GM21360 (cell line): ENCODE measurements at regions not wholly inside any gene's neighbourhood (a gene's known extent, or its start where the extent isn't known, plus 50 kb on each side); places are given as distances from the start of the nearest gene placed in this dataset.

Source experiments
- ATAC-seq: cut with Tn5 transposase; IDR thresholded peaks from one replicate; pipeline ENCODE4 v1.9.1; 2021; ENCODE audit warnings: mild to moderate bottlenecking, moderate library complexity; ENCODE audit not compliant: unreplicated experiment

DNA sequence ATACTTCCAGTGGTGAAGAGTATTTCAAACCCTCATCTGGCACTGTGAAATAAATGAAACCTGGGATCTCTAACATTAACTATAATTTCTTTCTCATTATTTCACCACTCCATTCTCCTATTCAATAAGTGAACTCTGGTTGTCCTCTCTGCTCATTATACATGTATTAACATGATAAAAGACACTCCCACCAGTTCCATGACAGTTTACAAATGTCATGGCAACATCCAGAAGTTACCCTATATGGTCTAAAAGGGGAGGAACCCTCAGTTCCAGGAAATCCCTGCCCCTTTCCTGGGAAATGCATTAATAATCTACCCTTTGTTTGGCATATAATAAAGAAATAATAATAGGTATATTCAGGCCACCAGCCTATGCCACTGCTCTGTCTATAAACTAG is 62.7 kb upstream of the BRINP3 start:
- no peak for ATAC-seq

GRCh38 chr1:190551638-190552037 is 74.0 kb upstream of the BRINP3 start:
- no peak for ATAC-seq

DNA sequence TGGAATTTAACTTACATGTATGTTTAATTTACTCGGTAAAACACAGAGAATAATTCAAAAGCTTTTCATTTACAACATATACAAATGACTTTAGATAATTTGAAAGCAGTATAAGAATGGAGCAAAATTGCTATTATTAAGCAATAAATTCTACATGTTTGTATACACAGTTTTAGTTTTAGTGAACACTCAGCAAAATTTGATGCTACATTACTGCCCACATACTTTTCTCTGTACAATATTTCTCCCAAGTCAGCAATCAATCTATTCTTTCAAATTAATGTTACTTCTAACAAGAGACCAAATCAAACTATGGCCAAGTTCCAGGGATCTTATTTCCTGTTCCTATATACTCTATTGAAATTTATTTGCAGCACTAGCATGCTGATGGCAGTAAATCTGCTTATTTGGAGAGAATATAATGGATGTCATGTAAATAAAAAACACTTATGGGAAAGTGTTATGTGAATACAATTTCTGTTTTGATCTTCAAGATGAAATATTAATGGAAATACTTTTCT is 82.6 kb upstream of the BRINP3 start:
- ATAC-seq, result no peak

DNA sequence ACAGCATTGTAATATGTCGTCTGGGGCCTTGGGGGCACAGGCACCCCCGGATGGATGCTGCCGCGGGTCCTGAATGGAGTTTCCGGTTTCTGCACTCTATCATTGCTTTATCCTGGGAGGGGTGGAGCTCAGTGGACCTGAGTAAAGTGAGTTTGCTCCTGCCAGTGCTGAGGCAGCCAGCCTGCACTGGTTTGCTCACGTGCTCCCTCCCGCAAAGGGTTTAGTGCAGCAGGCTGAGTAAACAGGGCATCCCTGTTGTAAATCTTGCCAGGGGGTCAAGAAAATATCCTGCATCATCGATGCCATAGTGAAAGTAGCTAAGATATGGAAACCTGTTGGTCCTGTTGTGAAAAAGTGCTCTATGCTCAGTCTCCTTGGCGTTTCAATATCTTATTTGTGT is 85.6 kb upstream of the BRINP3 start:
- no peak for ATAC-seq

- ATAC-seq, result no peak
These were observed 86.5 kb upstream of the BRINP3 start for GRCh38 chr1:190564117-190564516.

DNA sequence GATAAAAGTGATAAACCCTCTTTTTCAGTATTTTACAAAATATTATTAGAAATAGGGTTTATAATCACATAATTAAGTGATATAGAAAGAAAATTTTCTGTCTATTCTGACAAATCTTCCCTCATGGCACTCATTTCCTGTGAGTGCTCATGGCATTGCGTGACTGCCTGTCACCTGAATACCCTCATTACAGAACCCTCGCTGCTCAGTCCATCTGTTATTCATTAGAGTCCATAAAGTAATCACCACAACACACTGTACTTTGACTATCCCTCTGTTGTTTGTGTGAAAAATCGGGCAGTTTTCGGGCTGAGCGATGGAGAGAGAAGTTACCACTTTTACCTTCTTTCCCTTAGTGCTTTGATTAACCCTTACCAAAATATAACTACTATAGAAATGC is 100.4 kb upstream of the BRINP3 start:
- no peak for ATAC-seq

- ATAC-seq, result no peak
These were observed 100.9 kb upstream of the BRINP3 start for GRCh38 chr1:190578526-190578925.

- no peak for ATAC-seq
These were observed 102.0 kb upstream of the BRINP3 start for GRCh38 chr1:190579552-190580193.

- no peak for ATAC-seq
These were observed 106.2 kb upstream of the BRINP3 start for GRCh38 chr1:190583862-190584261.

GRCh38 chr1:190588424-190588823 is 110.8 kb upstream of the BRINP3 start:
- ATAC-seq, result no peak

DNA sequence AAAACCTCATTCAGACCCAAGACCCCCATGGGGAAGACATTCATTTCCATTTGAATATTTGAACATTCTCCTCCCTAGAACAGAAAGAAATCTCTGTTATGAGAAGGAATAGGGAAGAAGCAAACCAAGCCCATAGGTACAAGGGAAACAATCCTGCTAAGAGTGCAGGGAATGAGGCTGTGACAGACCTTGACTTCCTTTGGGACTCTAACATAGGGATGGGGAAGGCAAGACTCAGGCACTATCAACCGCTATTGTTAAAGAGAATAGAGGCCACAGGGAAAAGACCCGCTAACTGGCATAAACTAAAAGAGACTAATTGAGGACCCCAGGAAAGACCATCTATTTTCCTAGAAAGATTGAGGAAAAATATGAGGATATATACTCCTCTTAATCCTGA is 117.8 kb upstream of the BRINP3 start:
- no peak for ATAC-seq

DNA sequence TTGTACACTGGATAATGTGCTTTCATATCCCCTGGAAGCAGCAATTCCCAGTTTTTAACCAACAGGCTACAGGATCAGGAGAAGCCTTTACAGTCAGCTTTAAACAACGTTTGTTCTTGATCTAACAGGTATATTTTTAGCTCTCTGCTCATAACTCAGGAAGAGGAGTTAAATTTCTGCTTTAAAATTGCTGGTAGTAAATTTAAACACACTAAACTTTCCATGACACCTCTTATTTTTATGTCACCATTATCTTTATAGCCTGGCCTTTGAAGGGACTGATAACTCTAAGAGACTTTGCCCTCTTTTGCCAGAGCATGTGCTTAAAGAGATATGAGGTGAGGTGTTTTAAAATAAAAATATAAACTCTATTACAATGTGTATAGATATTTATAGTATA is 119.6 kb upstream of the BRINP3 start:
- ATAC-seq, result no peak

DNA sequence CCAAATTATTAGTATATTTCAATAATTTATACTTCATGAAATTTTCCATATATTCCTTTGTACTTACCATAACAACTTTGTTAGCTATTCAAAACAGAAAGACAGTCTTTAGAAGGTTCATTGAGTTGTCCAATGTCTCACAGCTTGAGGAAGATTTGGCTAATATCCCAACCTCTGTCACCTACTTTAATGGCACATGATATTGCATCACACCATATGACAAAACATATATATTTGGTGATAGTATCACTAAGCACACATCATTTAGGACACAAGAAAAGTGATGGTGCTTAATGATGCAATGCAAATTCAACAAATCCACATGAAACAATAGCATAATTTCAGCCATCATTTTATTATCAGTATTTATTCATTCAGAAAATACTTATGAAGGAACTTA is 122.0 kb upstream of the BRINP3 start:
- no peak for ATAC-seq

DNA sequence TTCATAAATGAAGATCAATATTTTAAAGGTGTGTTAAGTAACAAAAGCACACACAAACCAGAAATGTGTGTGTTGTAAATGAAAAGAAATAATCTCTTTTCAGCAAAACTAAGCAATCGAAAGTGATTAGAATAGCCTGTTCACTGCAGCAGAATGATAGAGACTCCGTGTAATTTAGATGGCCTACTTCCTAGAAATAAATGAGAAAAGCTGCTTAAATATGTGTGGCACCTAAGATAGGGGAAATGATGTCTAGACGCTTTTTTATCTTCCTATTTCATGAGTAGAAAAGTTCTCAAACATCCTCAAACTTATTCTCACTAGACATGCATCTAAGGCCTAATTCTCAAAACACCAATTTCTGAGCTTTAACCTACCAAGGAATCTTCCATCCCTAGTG is 124.7 kb upstream of the BRINP3 start:
- ATAC-seq, result no peak

DNA sequence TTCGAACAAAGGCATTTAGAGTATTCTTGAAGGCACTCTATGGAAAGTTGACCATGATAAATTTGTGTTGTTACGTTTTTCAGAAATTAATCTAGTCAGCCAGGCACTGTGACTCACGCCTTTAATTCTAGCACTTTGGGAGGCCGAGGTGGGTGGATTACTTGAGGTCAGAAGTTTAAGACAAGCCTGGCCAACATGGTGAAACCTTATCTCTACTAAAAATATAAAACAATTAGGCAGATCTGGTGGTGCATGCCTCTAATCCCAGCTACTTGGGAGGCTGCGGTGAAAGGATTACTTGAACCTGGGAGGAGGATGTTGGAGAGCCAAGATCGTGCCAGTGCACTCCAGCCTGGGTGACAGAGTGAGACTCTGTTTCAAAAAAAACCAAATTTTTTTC is 130.6 kb upstream of the BRINP3 start:
- no peak for ATAC-seq

DNA sequence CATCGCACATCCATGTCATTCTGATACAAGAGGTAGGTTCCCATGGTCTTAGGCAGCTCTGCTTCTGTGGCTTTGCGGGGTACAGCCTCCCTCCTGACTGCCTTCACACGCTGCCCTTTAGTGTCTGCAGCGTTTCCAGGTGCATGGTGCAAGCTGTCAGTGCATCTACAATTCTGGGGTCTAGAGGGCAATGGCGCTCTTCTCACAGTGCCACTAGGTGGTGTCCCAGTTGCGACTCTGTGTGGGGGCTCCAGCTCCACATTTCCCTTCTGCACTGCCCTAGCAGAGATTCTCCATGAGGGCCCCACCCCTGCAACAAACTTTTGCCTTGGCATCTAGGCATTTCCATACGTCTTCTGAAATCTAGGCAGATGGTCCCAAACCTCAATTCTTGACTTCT is 138.2 kb upstream of the BRINP3 start:
- no peak for ATAC-seq

- ATAC-seq, result no peak
These were observed 138.6 kb upstream of the BRINP3 start for GRCh38 chr1:190616235-190616634.

DNA sequence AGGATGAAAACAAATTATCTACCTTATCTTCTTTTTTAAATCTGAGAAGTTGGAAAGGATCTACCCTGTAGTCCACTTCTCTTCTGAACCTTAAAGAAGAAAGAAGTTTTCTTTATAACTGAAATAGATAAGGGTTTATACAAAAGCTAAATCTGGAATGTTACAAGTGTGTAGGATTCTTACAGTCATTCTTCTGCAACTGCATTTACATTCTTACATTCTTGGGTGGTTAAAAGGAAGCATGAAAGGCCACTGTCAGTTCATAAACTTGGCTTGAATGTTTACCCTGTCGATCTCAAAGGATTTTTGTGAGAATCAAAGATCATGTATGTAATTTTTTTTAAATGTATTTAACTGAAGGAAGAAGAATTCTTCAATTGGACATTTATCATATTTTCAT is 142.1 kb upstream of the BRINP3 start:
- ATAC-seq, result no peak

DNA sequence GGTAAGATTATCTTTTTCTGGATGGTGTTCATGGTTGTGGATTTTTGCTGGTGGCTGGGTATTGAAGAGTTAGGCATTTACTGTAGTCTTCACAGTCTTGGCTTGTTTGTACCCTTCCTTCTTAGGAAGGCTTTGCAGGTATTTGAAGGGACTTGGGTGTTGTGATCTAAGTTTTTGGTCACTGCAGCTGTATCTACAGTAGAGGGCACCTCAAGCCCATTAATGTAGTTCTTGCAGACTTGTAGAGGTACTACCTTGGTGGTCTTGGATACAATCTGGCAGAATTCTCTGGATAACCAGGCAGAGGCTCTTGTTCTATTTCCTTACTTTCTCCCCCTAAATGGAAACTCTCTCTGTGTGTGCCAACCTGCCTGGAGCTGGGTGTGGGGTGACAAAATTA is 155.8 kb upstream of the BRINP3 start:
- no peak for ATAC-seq

- ATAC-seq, result no peak
These were observed 156.5 kb upstream of the BRINP3 start for GRCh38 chr1:190634134-190634533.

DNA sequence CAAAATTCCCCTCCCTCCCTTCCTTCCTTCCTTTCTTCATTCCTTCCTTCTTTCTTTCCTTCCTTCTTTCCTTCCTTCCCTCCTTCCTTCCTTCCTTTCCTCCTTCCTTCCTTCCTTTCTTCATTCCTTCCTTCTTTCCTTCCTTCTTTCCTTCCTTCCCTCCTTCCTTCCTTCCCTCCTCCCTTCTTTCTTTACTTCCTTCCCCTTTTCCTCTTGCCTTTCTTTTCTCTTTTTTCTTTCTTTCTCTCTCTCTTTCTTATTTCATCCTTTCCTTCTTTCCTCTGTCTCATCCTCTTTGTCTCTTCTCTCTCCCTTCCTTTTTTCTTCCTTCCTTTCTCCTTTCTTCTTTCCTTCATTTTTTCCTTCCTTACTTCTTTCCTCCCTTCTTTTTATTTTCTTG is 171.9 kb upstream of the BRINP3 start:
- ATAC-seq, result no peak

DNA sequence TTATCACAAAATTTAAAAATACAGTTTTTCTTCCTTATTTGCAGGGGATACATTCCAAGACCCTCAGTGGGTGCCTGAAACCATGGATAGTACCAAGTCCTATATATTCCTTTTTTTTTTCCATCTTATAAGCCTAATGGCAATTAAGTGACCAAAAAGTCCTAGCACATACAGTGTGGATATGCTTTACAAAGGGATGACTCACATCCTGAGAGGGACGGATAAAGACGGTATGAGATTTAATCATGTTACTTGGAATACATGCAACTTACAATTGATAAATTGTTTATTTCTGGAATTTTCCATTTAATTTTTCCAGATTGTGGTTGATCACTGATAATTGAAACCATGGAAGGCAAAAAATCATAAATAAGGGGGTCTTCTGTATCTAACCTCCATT is 181.2 kb upstream of the BRINP3 start:
- ATAC-seq, result no peak

DNA sequence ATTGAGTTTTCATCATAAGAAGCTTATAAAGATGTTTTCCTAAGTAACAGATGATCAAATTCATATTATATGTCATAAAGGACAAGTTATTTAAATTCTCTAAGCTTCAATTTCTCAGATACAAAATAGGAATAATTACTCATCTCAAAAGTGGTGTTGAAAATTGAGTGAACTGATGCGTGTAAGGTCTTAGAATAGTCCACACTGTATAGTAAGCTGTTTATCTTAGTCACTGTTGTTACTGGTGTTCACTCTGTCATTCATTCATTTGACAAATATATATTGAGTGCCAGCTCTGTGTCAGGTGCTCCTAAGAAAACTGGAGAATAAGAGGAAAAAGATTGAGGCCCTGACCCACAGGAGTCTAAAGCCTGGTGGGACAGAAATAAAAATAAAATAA is 186.3 kb upstream of the BRINP3 start:
- no peak for ATAC-seq
